K562 (cell line): ENCODE measurements at regions not wholly inside any gene's neighbourhood (a gene's known extent, or its start where the extent isn't known, plus 50 kb on each side); places are given as distances from the start of the nearest gene placed in this dataset.
A peak's percentile ranks its signal among the peaks of the same experiment; 100 is the strongest.

Source experiments
- CXXC5 ChIP-seq: fragments of 250-450 bp; sonication (Bioruptor Pico); IDR thresholded peaks from 2 replicates; pipeline ENCODE4 v1.8.0; 2022; ENCODE audit warnings: inconsistent platforms, mild to moderate bottlenecking, moderate library complexity
- EHMT2 ChIP-seq: fragments of 450-650 bp; IDR thresholded peaks from 2 replicates; pipeline ENCODE4 v1.6.1; 2018; ENCODE audit warnings: antibody characterized with exemption
- FOXK2 ChIP-seq, 2 experiments: fragments of 450-650 bp; IDR thresholded peaks in 1 of 2; conservative IDR thresholded peaks in 1 of 2; 2 replicates each; pipeline ENCODE4 v1.6.1; 2016; ENCODE audit warnings: low read depth in 2 of 2, mild to moderate bottlenecking in 1 of 2
- HDAC1 ChIP-seq, 2 experiments: fragments of 450-650 bp; IDR thresholded peaks; 2 replicates each; pipeline ENCODE4 v1.6.1; 2016 to 2017; ENCODE audit warnings: inconsistent platforms in 1 of 2, mild to moderate bottlenecking in 1 of 2, moderate library complexity in 1 of 2
- HDGF ChIP-seq: fragments of 450-650 bp; IDR thresholded peaks from 2 replicates; pipeline ENCODE4 v1.6.1; 2016
- KAT2B ChIP-seq: IDR thresholded peaks from one replicate; pipeline ENCODE4 v1.6.1; 2012; ENCODE audit warnings: low read depth, mild to moderate bottlenecking, control low read depth, inconsistent platforms, low read length, moderate library complexity
- KLF16 ChIP-seq: IDR thresholded peaks from 2 replicates; pipeline ENCODE4 v1.6.1; 2016; ENCODE audit warnings: antibody characterized with exemption
- PML ChIP-seq: IDR thresholded peaks from 2 replicates; pipeline ENCODE4 v1.6.1; 2012; ENCODE audit warnings: low read length, inconsistent platforms
- RBBP5 ChIP-seq: fragments of 200-600 bp; sonication (generic); IDR thresholded peaks from 2 replicates; pipeline ENCODE4 v1.6.1; 2012; ENCODE audit warnings: borderline replicate concordance, mild to moderate bottlenecking, low read length, control low read depth, inconsistent platforms; ENCODE audit not compliant: insufficient read depth, poor library complexity, severe bottlenecking
- SAP30 ChIP-seq: fragments of 200-600 bp; sonication (generic); IDR thresholded peaks from 2 replicates; pipeline ENCODE4 v1.6.1; 2012; ENCODE audit warnings: borderline replicate concordance, low read depth, mild to moderate bottlenecking, moderate library complexity, low read length, control low read depth, inconsistent platforms; ENCODE audit not compliant: insufficient read depth, poor library complexity, severe bottlenecking
- U2AF1 ChIP-seq: fragments of 200-400 bp; formaldehyde crosslinking; optimal IDR thresholded peaks from 2 replicates; pipeline ENCODE3; 2017; ENCODE audit warnings: mild to moderate bottlenecking, low read depth, low read length, moderate library complexity
- ZNF584 ChIP-seq: fragments of 200-800 bp; sonication (Bioruptor generic); IDR thresholded peaks from 2 replicates; pipeline ENCODE4 v1.6.1; 2016; ENCODE audit warnings: low read depth, mild to moderate bottlenecking, missing genetic modification characterization, missing compliant biosample characterization
- ZNF695 ChIP-seq: fragments of 450-650 bp; formaldehyde crosslinking; IDR thresholded peaks from 2 replicates; pipeline ENCODE4 v1.4.0; 2020; ENCODE audit warnings: mild to moderate bottlenecking, moderate library complexity
- ZNF699 ChIP-seq: fragments of 250-450 bp; sonication (Bioruptor Pico); IDR thresholded peaks from 2 replicates; pipeline ENCODE4 v1.8.0; 2021; ENCODE audit warnings: mild to moderate bottlenecking, moderate library complexity; ENCODE audit not compliant: insufficient replicate concordance
- TF ChIP-seq, protein P1 (sequence below): fragments of 250-450 bp; sonication (Bioruptor Pico); IDR thresholded peaks from 2 replicates; pipeline ENCODE4 v1.5.0; 2022; ENCODE audit warnings: mild to moderate bottlenecking
- TF ChIP-seq, protein P2 (sequence below), 3 experiments: fragments of 200-800 bp in 1 of 3; fragments of 250-450 bp in 1 of 3; fragments of 450-650 bp in 1 of 3; sonication (Bioruptor Pico) in 1 of 3; sonication (Bioruptor generic) in 1 of 3; formaldehyde crosslinking in 1 of 3; IDR thresholded peaks; 2 replicates each; pipeline versions ENCODE4 v1.6.1 to v1.8.0; 2016 to 2022; ENCODE audit warnings: mild to moderate bottlenecking in 2 of 3, missing genetic modification characterization in 2 of 3, missing compliant biosample characterization in 1 of 3, moderate library complexity in 1 of 3
- TF ChIP-seq, protein P3 (sequence below): sonication (generic); formaldehyde crosslinking; IDR thresholded peaks from 2 replicates; pipeline ENCODE4 v1.8.0; 2022; ENCODE audit warnings: mild to moderate bottlenecking, missing genetic modification reagents

DNA sequence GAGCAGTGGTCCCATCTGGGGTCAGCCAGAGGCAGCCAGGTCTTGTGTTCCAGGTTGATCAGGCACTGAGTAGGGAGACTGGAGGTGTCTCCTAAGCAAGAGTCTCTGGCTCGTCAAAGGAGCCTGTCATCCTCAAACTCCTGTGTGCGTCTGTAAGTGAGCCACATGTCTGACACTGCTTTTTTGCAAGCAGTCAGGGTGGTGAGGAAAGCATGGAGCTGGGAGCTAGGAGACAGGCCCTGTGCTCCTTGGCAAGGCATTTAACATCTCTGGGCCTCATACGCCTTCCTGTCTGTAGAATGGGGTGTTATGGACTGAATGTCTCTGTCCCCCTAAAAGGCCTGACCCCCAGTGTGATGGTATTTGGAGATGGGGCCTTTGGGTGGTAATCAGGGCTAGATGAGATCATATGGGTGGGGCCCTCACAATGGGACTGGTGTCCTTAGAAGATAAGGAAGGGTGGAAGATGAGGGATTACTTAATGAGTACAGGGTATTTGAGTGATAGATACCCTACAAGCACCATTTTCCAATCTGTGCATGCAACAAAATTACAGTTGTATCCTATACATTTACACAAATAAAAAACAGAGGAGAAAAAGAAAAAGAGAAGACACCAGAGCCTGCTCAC is 53.0 kb downstream of the ARL6IP4 start (continued):
- TF ChIP-seq, protein P1, sequence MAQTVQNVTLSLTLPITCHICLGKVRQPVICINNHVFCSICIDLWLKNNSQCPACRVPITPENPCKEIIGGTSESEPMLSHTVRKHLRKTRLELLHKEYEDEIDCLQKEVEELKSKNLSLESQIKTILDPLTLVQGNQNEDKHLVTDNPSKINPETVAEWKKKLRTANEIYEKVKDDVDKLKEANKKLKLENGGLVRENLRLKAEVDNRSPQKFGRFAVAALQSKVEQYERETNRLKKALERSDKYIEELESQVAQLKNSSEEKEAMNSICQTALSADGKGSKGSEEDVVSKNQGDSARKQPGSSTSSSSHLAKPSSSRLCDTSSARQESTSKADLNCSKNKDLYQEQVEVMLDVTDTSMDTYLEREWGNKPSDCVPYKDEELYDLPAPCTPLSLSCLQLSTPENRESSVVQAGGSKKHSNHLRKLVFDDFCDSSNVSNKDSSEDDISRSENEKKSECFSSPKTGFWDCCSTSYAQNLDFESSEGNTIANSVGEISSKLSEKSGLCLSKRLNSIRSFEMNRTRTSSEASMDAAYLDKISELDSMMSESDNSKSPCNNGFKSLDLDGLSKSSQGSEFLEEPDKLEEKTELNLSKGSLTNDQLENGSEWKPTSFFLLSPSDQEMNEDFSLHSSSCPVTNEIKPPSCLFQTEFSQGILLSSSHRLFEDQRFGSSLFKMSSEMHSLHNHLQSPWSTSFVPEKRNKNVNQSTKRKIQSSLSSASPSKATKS (CRISPR knock-in tag), result no peak
- 0 out of 4 replicates have a peak, but pooled peaks of 1 of the 2 experiments have one; percentile 21 for TF ChIP-seq FOXK2 (conservative IDR thresholded peaks at IDR 0.05 in 1 of 2, IDR thresholded peaks at IDR 0.05 in 1 of 2; ENCODE audit: low read depth in 2 of 2)
- no peak for TF ChIP-seq KAT2B
- TF ChIP-seq RBBP5, result peak; percentile 40
- TF ChIP-seq, protein P2, sequence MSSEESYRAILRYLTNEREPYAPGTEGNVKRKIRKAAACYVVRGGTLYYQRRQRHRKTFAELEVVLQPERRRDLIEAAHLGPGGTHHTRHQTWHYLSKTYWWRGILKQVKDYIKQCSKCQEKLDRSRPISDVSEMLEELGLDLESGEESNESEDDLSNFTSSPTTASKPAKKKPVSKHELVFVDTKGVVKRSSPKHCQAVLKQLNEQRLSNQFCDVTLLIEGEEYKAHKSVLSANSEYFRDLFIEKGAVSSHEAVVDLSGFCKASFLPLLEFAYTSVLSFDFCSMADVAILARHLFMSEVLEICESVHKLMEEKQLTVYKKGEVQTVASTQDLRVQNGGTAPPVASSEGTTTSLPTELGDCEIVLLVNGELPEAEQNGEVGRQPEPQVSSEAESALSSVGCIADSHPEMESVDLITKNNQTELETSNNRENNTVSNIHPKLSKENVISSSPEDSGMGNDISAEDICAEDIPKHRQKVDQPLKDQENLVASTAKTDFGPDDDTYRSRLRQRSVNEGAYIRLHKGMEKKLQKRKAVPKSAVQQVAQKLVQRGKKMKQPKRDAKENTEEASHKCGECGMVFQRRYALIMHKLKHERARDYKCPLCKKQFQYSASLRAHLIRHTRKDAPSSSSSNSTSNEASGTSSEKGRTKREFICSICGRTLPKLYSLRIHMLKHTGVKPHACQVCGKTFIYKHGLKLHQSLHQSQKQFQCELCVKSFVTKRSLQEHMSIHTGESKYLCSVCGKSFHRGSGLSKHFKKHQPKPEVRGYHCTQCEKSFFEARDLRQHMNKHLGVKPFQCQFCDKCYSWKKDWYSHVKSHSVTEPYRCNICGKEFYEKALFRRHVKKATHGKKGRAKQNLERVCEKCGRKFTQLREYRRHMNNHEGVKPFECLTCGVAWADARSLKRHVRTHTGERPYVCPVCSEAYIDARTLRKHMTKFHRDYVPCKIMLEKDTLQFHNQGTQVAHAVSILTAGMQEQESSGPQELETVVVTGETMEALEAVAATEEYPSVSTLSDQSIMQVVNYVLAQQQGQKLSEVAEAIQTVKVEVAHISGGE (CRISPR knock-in tag; IDR thresholded peaks at IDR 0.05), result 0 out of 6 replicates have a peak, but pooled peaks of 1 of the 3 experiments have one; percentile 56
- TF ChIP-seq SAP30, result no peak
- 0 out of 2 replicates have a peak, but pooled peaks have one; percentile 13 for TF ChIP-seq EHMT2
- no peak for TF ChIP-seq HDGF
- peak; percentile 41 for TF ChIP-seq KLF16
- TF ChIP-seq ZNF699, result no peak
- no peak; the same call in 1 of the 2 replicates for TF ChIP-seq ZNF695 (CRISPR knock-in tag)
- no peak for TF ChIP-seq ZNF584
- peak in 1 of 2 experiments; percentile 73; a peak in 2 of 4 replicates for TF ChIP-seq HDAC1 (IDR thresholded peaks at IDR 0.05)
- TF ChIP-seq U2AF1, result no peak
- no peak for TF ChIP-seq CXXC5
- TF ChIP-seq PML, result peak; percentile 68; the same call in 1 of the 2 replicates
- TF ChIP-seq, protein P3, sequence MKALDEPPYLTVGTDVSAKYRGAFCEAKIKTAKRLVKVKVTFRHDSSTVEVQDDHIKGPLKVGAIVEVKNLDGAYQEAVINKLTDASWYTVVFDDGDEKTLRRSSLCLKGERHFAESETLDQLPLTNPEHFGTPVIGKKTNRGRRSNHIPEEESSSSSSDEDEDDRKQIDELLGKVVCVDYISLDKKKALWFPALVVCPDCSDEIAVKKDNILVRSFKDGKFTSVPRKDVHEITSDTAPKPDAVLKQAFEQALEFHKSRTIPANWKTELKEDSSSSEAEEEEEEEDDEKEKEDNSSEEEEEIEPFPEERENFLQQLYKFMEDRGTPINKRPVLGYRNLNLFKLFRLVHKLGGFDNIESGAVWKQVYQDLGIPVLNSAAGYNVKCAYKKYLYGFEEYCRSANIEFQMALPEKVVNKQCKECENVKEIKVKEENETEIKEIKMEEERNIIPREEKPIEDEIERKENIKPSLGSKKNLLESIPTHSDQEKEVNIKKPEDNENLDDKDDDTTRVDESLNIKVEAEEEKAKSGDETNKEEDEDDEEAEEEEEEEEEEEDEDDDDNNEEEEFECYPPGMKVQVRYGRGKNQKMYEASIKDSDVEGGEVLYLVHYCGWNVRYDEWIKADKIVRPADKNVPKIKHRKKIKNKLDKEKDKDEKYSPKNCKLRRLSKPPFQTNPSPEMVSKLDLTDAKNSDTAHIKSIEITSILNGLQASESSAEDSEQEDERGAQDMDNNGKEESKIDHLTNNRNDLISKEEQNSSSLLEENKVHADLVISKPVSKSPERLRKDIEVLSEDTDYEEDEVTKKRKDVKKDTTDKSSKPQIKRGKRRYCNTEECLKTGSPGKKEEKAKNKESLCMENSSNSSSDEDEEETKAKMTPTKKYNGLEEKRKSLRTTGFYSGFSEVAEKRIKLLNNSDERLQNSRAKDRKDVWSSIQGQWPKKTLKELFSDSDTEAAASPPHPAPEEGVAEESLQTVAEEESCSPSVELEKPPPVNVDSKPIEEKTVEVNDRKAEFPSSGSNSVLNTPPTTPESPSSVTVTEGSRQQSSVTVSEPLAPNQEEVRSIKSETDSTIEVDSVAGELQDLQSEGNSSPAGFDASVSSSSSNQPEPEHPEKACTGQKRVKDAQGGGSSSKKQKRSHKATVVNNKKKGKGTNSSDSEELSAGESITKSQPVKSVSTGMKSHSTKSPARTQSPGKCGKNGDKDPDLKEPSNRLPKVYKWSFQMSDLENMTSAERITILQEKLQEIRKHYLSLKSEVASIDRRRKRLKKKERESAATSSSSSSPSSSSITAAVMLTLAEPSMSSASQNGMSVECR, result peak; percentile 37; the same call in 1 of the 2 replicates
